Breast epithelium (tissue), 4 donors: ENCODE measurements at regions not wholly inside any gene's neighbourhood (a gene's known extent, or its start where the extent isn't known, plus 50 kb on each side); places are given as distances from the start of the nearest gene placed in this dataset.

Experiments used
- DNase-seq, 2 donors: peaks; one replicate each; pipeline ENCODE4 v3.0.0-alpha.2; 2019; ENCODE audit warnings: low spot score in 2 of 2
- H3K27ac ChIP-seq, 2 donors: fragments of 200-600 bp; sonication (generic) in 1 of 2; one replicate each; pipeline ENCODE4 v1.5.1; 2016 to 2019; ENCODE audit warnings: mild to moderate bottlenecking in 1 of 2
- H3K27me3 ChIP-seq, 2 donors: fragments of 200-600 bp; sonication (generic) in 1 of 2; one replicate each; pipeline versions ENCODE4 v1.5.1 to v1.6.0; 2017 to 2019; ENCODE audit warnings: control low read depth in 1 of 2, mild to moderate bottlenecking in 1 of 2
- H3K36me3 ChIP-seq: fragments of 200-600 bp; one replicate; pipeline ENCODE4 v1.5.1; 2019
- H3K4me1 ChIP-seq, 2 donors: fragments of 200-600 bp; sonication (generic); one replicate each; pipeline ENCODE4 v1.5.1; 2016 to 2019; ENCODE audit warnings: control low read depth in 1 of 2
- H3K4me3 ChIP-seq, 3 donors: fragments of 200-600 bp; sonication (generic); 1 replicate in 2 of 3; 2 replicates in 1 of 3; pipeline ENCODE4 v1.5.1; 2016 to 2019; ENCODE audit warnings: mild to moderate bottlenecking in 3 of 3, moderate library complexity in 2 of 3
- H3K9me3 ChIP-seq, 2 donors: fragments of 200-600 bp; sonication (generic) in 1 of 2; one replicate each; pipeline ENCODE4 v1.5.1; 2016 to 2019; ENCODE audit warnings: control low read depth in 1 of 2
- CTCF ChIP-seq, 3 donors: fragments of 450-650 bp; IDR thresholded peaks; one replicate each; pipeline ENCODE4 v1.5.1; 2016 to 2017; ENCODE audit warnings: antibody characterized with exemption in 3 of 3, mild to moderate bottlenecking in 3 of 3, moderate library complexity in 3 of 3
- POLR2A ChIP-seq: fragments of 450-650 bp; IDR thresholded peaks from one replicate; pipeline ENCODE4 v1.6.1; 2016; ENCODE audit warnings: antibody characterized with exemption, mild to moderate bottlenecking, moderate library complexity
- POLR2AphosphoS5 ChIP-seq, 3 donors: sonication (generic); formaldehyde crosslinking; IDR thresholded peaks; one replicate each; pipeline ENCODE4 v1.6.1; 2017; ENCODE audit warnings: antibody characterized with exemption in 3 of 3
- intact Hi-C: fragments of 100-400 bp; cut with DNase I; formaldehyde crosslinking; loops from one replicate; pipeline ENCODE4 v1.15.1; 2023; ENCODE audit warnings: low total_unique reads

- Histone ChIP-seq H3K4me1 (no peaks in the 10 kb centered on the region), H3K36me3 (no peaks in the 10 kb centered on the region), H3K4me3 (no peak overlapping the region), H3K27ac (no peak overlapping the region), H3K9me3 (no peaks in the 10 kb centered on the region), H3K27me3 (peaks cover 0 to 6% of the 10 kb centered on the region in 2 donors)
- no peak for DNase-seq
- TF ChIP-seq POLR2A = no peak
- no peak for TF ChIP-seq CTCF (IDR thresholded peaks at IDR 0.05)
- no peak for TF ChIP-seq POLR2AphosphoS5 (IDR thresholded peaks at IDR 0.05)
- intact Hi-C loops = no loop called here
Measured at GRCh38 chr2:118179445-118179844, 91.2 kb downstream of the INSIG2 start.

GRCh38 chr2:118177884-118178283 lies 89.6 kb downstream of the INSIG2 start:
- Histone ChIP-seq H3K36me3 (no peaks in the 10 kb centered on the region), H3K4me1 (no peaks in the 10 kb centered on the region), H3K27me3 (peaks cover 0 to 7% of the 10 kb centered on the region in 2 donors), H3K4me3 (no peak overlapping the region), H3K9me3 (no peaks in the 10 kb centered on the region), H3K27ac (no peak overlapping the region)
- intact Hi-C loops = no loop called here
- DNase-seq = no peak
- TF ChIP-seq POLR2A (no peak), CTCF (IDR thresholded peaks at IDR 0.05) (no peak), POLR2AphosphoS5 (IDR thresholded peaks at IDR 0.05) (no peak)

GRCh38 chr2:118177318-118177717 lies 89.0 kb downstream of the INSIG2 start:
- no peak for DNase-seq
- peaks cover 0 to 10% of the 10 kb centered on the region in 2 donors for H3K27me3 ChIP-seq

GRCh38 chr2:118176601-118177000 lies 88.3 kb downstream of the INSIG2 start:
- Histone ChIP-seq H3K36me3 (no peaks in the 10 kb centered on the region), H3K27ac (no peak overlapping the region), H3K9me3 (no peaks in the 10 kb centered on the region), H3K4me1 (no peaks in the 10 kb centered on the region), H3K4me3 (no peak overlapping the region), H3K27me3 (peaks cover 0 to 10% of the 10 kb centered on the region in 2 donors)
- TF ChIP-seq CTCF (IDR thresholded peaks at IDR 0.05) (no peak), POLR2AphosphoS5 (IDR thresholded peaks at IDR 0.05) (no peak), POLR2A (no peak)
- intact Hi-C loops = no loop called here
- DNase-seq = no peak

More at GRCh38 chr2:118177318-118177717, 89.0 kb downstream of the INSIG2 start:
- intact Hi-C loops = no loop called here
- no peak for TF ChIP-seq POLR2AphosphoS5 (IDR thresholded peaks at IDR 0.05)
- no peak for TF ChIP-seq POLR2A
- TF ChIP-seq CTCF (IDR thresholded peaks at IDR 0.05) = no peak
- Histone ChIP-seq H3K4me3 (no peak overlapping the region), H3K9me3 (no peaks in the 10 kb centered on the region), H3K36me3 (no peaks in the 10 kb centered on the region), H3K27ac (no peak overlapping the region), H3K4me1 (no peaks in the 10 kb centered on the region)

- no peak for TF ChIP-seq POLR2A
- no peak for TF ChIP-seq CTCF (IDR thresholded peaks at IDR 0.05)
- DNase-seq = no peak
- Histone ChIP-seq H3K4me1 (no peaks in the 10 kb centered on the region), H3K4me3 (no peak overlapping the region), H3K9me3 (no peaks in the 10 kb centered on the region), H3K27ac (no peak overlapping the region), H3K27me3 (peaks cover 0 to 10% of the 10 kb centered on the region in 2 donors), H3K36me3 (no peaks in the 10 kb centered on the region)
- intact Hi-C loops = no loop called here
Measured at GRCh38 chr2:118171546-118171945, 83.3 kb downstream of the INSIG2 start.
